GM21526 (cell line): ENCODE measurements at regions not wholly inside any gene's neighbourhood (a gene's known extent, or its start where the extent isn't known, plus 50 kb on each side); places are given as distances from the start of the nearest gene placed in this dataset.

ENCODE experiments used
- ATAC-seq: cut with Tn5 transposase; IDR thresholded peaks from one replicate; pipeline ENCODE4 v1.9.1; 2021; ENCODE audit warnings: moderate library complexity; ENCODE audit not compliant: unreplicated experiment, low FRiP score

GRCh38 chr4:148510211-148510610 is 68.0 kb upstream of the NR3C2 start:
- no peak for ATAC-seq

GRCh38 chr4:148503681-148504080 is 61.5 kb upstream of the NR3C2 start:
- no peak for ATAC-seq

GRCh38 chr4:148497258-148497657 is 55.0 kb upstream of the NR3C2 start:
- no peak for ATAC-seq

GRCh38 chr4:148495463-148495862 is 53.2 kb upstream of the NR3C2 start:
- no peak for ATAC-seq
